Mucosa of descending colon (tissue), 3 donors: ENCODE measurements at regions not wholly inside any gene's neighbourhood (a gene's known extent, or its start where the extent isn't known, plus 50 kb on each side); places are given as distances from the start of the nearest gene placed in this dataset.

ENCODE experiments used
- ATAC-seq: fragments of 200-7000 bp; cut with Tn5 transposase; one replicate; pipeline ENCODE4 v1.9.1; 2020; ENCODE audit warnings: mild to moderate bottlenecking, moderate library complexity
- DNase-seq, 3 donors: peaks; one replicate each; pipeline ENCODE4 v3.0.0-alpha.2; 2020
- H3K36me3 ChIP-seq: fragments of 200-600 bp; one replicate; pipeline ENCODE4 v1.8.0; 2021; ENCODE audit warnings: low read depth, mild to moderate bottlenecking
- H3K4me1 ChIP-seq: fragments of 200-600 bp; one replicate; pipeline ENCODE4 v1.8.0; 2021; ENCODE audit warnings: low read depth, mild to moderate bottlenecking
- H3K4me3 ChIP-seq: fragments of 200-600 bp; one replicate; pipeline ENCODE4 v1.8.0; 2021; ENCODE audit warnings: mild to moderate bottlenecking
- H3K9me3 ChIP-seq: fragments of 200-600 bp; one replicate; pipeline ENCODE4 v1.8.0; 2021; ENCODE audit warnings: mild to moderate bottlenecking
- CTCF ChIP-seq: fragments of 200-600 bp; IDR thresholded peaks from one replicate; pipeline ENCODE4 v1.8.0; 2022; ENCODE audit warnings: antibody characterized with exemption, mild to moderate bottlenecking
- intact Hi-C, 2 donors: fragments of 100-400 bp; cut with DNase I in 1 of 2; cut with micrococcal nuclease in 1 of 2; formaldehyde crosslinking; loops; one replicate each; pipeline versions ENCODE4 v1.11.0 to v1.11.1; 2022; cut with DNase I, micrococcal nuclease
- donor health status: DM: no; HTN: no; CAD: no; lungs with moderate emphysema.
- donor health status: DM: no; HTN: no; CAD: no.
- donor health status: DM: no; HTN: yes; CAD: no.

GRCh38 chr15:62639432-62639831, 403.1 kb upstream of the TPM1 start:
- no peak for ATAC-seq
- TF ChIP-seq CTCF, result no peak
- Histone ChIP-seq H3K36me3 (no peaks in the 10 kb centered on the region), H3K9me3 (no peaks in the 10 kb centered on the region), H3K4me3 (no peak overlapping the region), H3K4me1 (peaks cover 16% of the 10 kb centered on the region)
- intact Hi-C loops, result no loop called here
- no peak for DNase-seq

GRCh38 chr15:62639906-62640605, 402.5 kb upstream of the TPM1 start:
- intact Hi-C loops, result no loop called here

GRCh38 chr15:62641825-62642224, 400.7 kb upstream of the TPM1 start:
- H3K4me1 ChIP-seq, result peaks cover 14% of the 10 kb centered on the region
- no peaks in the 10 kb centered on the region for H3K9me3 ChIP-seq
- no peak overlapping the region for H3K4me3 ChIP-seq
- ATAC-seq (no peak), DNase-seq (no peak)
- intact Hi-C loops, result no loop called here
- no peaks in the 10 kb centered on the region for H3K36me3 ChIP-seq
- TF ChIP-seq CTCF, result no peak

More at GRCh38 chr15:62639906-62640605, 402.5 kb upstream of the TPM1 start:
- Histone ChIP-seq H3K4me1 (peaks cover 16% of the 10 kb centered on the region), H3K9me3 (no peaks in the 10 kb centered on the region), H3K4me3 (no peak overlapping the region), H3K36me3 (no peaks in the 10 kb centered on the region)
- DNase-seq, result no peak
- TF ChIP-seq CTCF, result no peak
- no peak for ATAC-seq

GRCh38 chr15:62643572-62643971, 399.0 kb upstream of the TPM1 start:
- intact Hi-C loops, result no loop called here
- no peak for TF ChIP-seq CTCF
- ATAC-seq, result no peak
- Histone ChIP-seq H3K9me3 (no peaks in the 10 kb centered on the region), H3K36me3 (no peaks in the 10 kb centered on the region), H3K4me3 (no peak overlapping the region), H3K4me1 (peaks cover 3% of the 10 kb centered on the region)
- DNase-seq, result no peak

GRCh38 chr15:62644216-62644888, 398.2 kb upstream of the TPM1 start:
- intact Hi-C loops, result no loop called here

More at GRCh38 chr15:62644216-62644888, 398.2 kb upstream of the TPM1 start:
- no peak for ATAC-seq
- peaks cover 3% of the 10 kb centered on the region for H3K4me1 ChIP-seq
- DNase-seq, result no peak
- no peaks in the 10 kb centered on the region for H3K36me3 ChIP-seq
- no peaks in the 10 kb centered on the region for H3K9me3 ChIP-seq
- H3K4me3 ChIP-seq, result no peak overlapping the region
- TF ChIP-seq CTCF, result no peak
